GM12891 (cell line): ENCODE measurements at regions not wholly inside any gene's neighbourhood (a gene's known extent, or its start where the extent isn't known, plus 50 kb on each side); places are given as distances from the start of the nearest gene placed in this dataset.

Experiments
- POLR2AphosphoS5 ChIP-seq: IDR thresholded peaks from 2 replicates; pipeline ENCODE4 v1.6.1; 2011; ENCODE audit warnings: low read depth, low read length, control low read depth
- POU2F2 ChIP-seq: IDR thresholded peaks from 2 replicates; pipeline ENCODE4 v1.6.1; 2011; ENCODE audit warnings: low read depth, mild to moderate bottlenecking, control low read depth, low read length, moderate library complexity
- TAF1 ChIP-seq: IDR thresholded peaks from 2 replicates; pipeline ENCODE4 v1.6.1; 2011; ENCODE audit warnings: low read depth, low read length, control low read depth

DNA sequence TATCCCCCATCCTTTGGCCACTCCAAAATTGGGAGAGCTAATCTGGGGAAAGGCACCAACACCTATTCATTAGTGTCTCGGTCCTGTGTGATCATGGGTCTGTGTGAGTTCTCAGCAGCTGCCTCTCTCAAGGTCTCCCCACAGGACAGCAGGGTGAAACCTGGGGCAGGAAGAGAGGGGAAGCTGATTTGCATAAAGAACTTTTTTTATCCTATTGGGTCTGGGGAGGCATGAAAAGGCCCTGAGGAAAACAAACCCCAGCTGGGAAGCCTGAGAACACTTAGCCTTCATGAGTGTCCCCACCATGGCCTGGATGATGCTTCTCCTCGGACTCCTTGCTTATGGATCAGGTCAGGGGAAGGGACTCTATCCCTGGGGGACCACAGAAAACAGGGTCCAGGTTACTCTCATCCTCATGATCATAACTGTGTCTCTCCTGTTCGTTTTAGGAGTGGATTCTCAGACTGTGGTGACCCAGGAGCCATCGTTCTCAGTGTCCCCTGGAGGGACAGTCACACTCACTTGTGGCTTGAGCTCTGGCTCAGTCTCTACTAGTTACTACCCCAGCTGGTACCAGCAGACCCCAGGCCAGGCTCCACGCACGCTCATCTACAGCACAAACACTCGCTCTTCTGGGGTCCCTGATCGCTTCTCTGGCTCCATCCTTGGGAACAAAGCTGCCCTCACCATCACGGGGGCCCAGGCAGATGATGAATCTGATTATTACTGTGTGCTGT is 116.0 kb upstream of the TOP3B start:
- TF ChIP-seq POLR2AphosphoS5 (no peak), TAF1 (no peak), POU2F2 (peak; percentile 95)
